Progenitor cell of endocrine pancreas (in vitro differentiated cells): ENCODE measurements at regions not wholly inside any gene's neighbourhood (a gene's known extent, or its start where the extent isn't known, plus 50 kb on each side); places are given as distances from the start of the nearest gene placed in this dataset.

ENCODE experiments used
- DNase-seq: peaks from one replicate; pipeline ENCODE4 v3.0.0; 2021; ENCODE audit warnings: low spot score; ENCODE audit not compliant: unreplicated experiment
- H3K27ac Mint-ChIP-seq: 2 replicates; pipeline ENCODE4 v1.8.0; 2021; ENCODE audit warnings: mild to moderate bottlenecking, moderate library complexity, mixed read lengths
- H3K27me3 Mint-ChIP-seq: 2 replicates; pipeline ENCODE4 v1.8.0; 2021; ENCODE audit warnings: mixed read lengths
- H3K36me3 Mint-ChIP-seq: 2 replicates; pipeline ENCODE4 v1.8.0; 2022; ENCODE audit warnings: mixed read lengths; ENCODE audit not compliant: insufficient read depth
- H3K4me1 Mint-ChIP-seq: 2 replicates; pipeline ENCODE4 v1.8.0; 2021; ENCODE audit warnings: low read depth, mixed read lengths
- H3K4me3 Mint-ChIP-seq: 2 replicates; pipeline ENCODE4 v1.8.0; 2021; ENCODE audit warnings: low read depth, mild to moderate bottlenecking, moderate library complexity, mixed read lengths
- H3K9me3 Mint-ChIP-seq: 2 replicates; pipeline ENCODE4 v1.8.0; 2021; ENCODE audit warnings: low read depth, mixed read lengths
- CTCF ChIP-seq: fragments of 200-600 bp; sonication (generic); IDR thresholded peaks from one replicate; pipeline ENCODE4 v1.5.0; 2021; ENCODE audit warnings: antibody characterized with exemption, mild to moderate bottlenecking; ENCODE audit not compliant: unreplicated experiment

- H3K27me3 Mint-ChIP-seq, result no peaks in the 10 kb centered on the region
- no peaks in the 10 kb centered on the region for H3K4me1 Mint-ChIP-seq
- no peaks in the 10 kb centered on the region for H3K36me3 Mint-ChIP-seq
These were observed 110.5 kb upstream of the CCDC39 start for GRCh38 chr3:180789774-180790173.

GRCh38 chr3:180798197-180798596 is 114.3 kb upstream of the FXR1 start:
- Mint-ChIP-seq H3K9me3 (no peaks in the 10 kb centered on the region), H3K27ac (no peak overlapping the region), H3K4me1 (no peaks in the 10 kb centered on the region), H3K27me3 (no peaks in the 10 kb centered on the region), H3K36me3 (no peaks in the 10 kb centered on the region), H3K4me3 (no peak overlapping the region)
- DNase-seq, result no peak
- TF ChIP-seq CTCF, result no peak

More at GRCh38 chr3:180789774-180790173, 110.5 kb upstream of the CCDC39 start:
- DNase-seq, result no peak
- TF ChIP-seq CTCF, result no peak
- H3K27ac Mint-ChIP-seq, result no peak overlapping the region
- H3K4me3 Mint-ChIP-seq, result no peak overlapping the region
- no peaks in the 10 kb centered on the region for H3K9me3 Mint-ChIP-seq

GRCh38 chr3:180802837-180803236 is 109.6 kb upstream of the FXR1 start:
- no peaks in the 10 kb centered on the region for H3K27me3 Mint-ChIP-seq
- H3K4me1 Mint-ChIP-seq, result peaks cover 3% of the 10 kb centered on the region
- peak; percentile 67 for TF ChIP-seq CTCF
- no peak for DNase-seq
- H3K4me3 Mint-ChIP-seq, result no peak overlapping the region
- H3K36me3 Mint-ChIP-seq, result no peaks in the 10 kb centered on the region
- no peak overlapping the region for H3K27ac Mint-ChIP-seq
- no peaks in the 10 kb centered on the region for H3K9me3 Mint-ChIP-seq

- Mint-ChIP-seq H3K9me3 (no peaks in the 10 kb centered on the region), H3K4me3 (no peak overlapping the region), H3K36me3 (no peaks in the 10 kb centered on the region), H3K27me3 (no peaks in the 10 kb centered on the region), H3K27ac (peak overlapping the region; percentile 80), H3K4me1 (peaks cover 3% of the 10 kb centered on the region)
- DNase-seq, result no peak
- peak; percentile 61 for TF ChIP-seq CTCF
These were observed 107.6 kb upstream of the FXR1 start for GRCh38 chr3:180804916-180805315.

GRCh38 chr3:180808823-180809575 is 103.5 kb upstream of the FXR1 start:
- H3K27me3 Mint-ChIP-seq, result no peaks in the 10 kb centered on the region
- H3K36me3 Mint-ChIP-seq, result no peaks in the 10 kb centered on the region
- no peak for DNase-seq
- H3K4me3 Mint-ChIP-seq, result no peak overlapping the region
- no peak overlapping the region for H3K27ac Mint-ChIP-seq
- TF ChIP-seq CTCF, result no peak
- no peaks in the 10 kb centered on the region for H3K9me3 Mint-ChIP-seq
- H3K4me1 Mint-ChIP-seq, result peaks cover 3% of the 10 kb centered on the region
